Ramos (cell line): ENCODE measurements at regions not wholly inside any gene's neighbourhood (a gene's known extent, or its start where the extent isn't known, plus 50 kb on each side); places are given as distances from the start of the nearest gene placed in this dataset.
"Not testable (repeated sequence)": the region's sequence is repeated elsewhere in the genome, so short reads cannot be mapped to it uniquely, and the experiment has no call there.

ENCODE experiments used
- in situ Hi-C: fragments of 300-500 bp; cut with MboI; formaldehyde crosslinking; loops from one replicate; pipeline ENCODE4 v1.14.3; 2022; ENCODE audit warnings: low sequenced_read_pairs; ENCODE audit not compliant: unreplicated experiment

DNA sequence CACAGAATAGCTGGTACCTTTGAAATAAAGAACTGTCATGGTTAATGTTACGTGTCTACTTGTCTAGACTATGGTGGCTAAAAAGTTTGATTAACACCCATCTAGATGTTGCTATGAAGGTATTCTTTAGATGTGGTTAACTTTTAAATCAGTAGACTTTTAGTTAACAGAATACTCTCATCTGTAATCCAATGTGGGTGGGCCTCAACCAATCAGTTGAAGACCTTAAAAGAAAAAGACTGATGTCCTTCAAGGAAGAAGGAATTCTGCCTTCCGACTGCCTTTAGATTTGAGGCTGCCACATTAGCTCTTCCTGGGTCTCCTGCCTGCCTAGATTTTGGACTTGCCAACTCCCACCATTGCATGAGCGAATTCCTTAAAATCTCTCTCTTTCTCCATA, 113.0 kb upstream of the CACUL1 start:
- in situ Hi-C loops = no loop called here

DNA sequence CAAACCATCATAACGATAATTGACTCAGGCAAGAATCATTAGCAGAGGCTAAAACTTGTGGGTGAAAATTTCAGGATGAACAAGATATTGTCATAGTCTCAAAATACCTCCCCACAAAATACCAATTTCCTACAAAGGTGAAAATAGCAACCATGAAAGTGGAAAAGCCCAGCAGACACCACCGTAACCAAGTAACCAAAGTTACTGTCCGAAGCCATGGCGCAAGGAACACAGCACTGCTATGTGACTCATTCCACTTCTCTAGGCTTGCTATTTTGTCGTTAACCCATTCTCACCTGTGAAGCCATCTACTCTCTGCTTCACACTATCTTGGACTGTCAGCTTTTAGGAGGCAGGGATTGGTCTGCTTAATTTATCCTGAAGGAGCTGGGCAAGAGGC, 113.8 kb upstream of the CACUL1 start:
- in situ Hi-C loops = no loop called here

DNA sequence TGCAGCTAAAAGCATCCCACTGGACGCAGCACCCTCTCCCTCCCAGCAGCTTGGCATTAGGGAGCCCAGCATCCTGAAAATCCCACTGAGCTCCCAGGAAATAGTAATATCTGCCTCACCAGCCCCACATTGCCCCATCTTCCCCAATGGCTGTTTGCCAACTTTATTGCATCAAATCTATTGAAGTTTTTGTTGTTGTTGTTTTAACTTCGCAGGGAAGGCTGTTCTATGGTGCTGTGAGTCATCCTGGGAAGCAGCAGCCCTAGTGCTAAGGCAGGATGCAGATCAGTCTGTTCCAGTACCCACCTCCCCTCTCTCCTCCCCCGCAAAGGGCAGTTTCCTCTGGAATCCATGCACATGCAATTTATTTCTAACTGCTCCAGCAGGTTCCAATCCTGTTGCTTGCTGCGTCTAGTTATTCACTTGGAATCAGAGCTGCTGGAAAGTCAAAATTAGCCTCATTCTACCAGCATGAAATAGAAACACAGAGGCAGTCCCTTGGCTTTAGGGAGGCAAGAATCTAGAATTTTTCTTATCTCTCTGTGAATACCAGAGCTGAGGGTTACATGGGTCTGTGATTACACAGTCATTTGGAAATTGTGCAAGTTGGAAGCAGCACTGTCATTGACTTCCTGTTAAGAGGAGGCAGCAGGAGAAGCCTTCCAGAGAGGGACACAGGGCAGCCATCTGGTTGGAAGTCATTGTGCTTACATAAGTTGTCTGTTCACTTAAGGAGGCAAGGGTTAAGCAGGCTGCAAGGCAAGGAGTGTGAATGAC, 115.9 kb upstream of the CACUL1 start:
- in situ Hi-C loops = no loop called here

DNA sequence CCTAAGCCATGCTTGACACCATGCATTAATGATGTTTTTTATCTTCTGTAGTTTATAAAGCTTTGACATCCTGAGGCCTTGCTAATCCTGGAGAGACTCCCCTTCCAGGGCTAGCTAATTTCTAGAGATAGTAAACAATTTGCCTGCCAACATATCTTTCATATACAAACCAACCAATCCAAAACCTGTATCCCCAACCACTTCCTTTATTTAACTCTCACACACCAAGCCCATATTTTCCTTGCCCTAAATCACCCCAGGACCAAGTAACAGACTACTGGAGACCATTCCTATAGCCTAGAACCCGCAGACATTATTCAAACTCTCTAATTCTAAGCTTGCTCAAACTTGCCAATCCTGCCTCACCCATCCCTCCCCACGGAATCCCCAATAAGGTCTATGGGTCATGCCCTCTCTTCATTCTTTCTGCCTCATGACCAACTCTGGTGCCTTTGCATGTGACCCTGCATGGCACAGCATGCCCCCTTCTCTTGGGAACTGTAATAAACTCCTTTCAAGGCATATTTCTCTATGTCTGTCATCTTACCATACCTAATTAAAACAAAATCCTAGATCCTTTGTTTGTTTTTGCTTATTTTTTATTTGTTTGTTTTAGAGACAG, 116.6 kb upstream of the CACUL1 start:
- in situ Hi-C loops = no loop called here

DNA sequence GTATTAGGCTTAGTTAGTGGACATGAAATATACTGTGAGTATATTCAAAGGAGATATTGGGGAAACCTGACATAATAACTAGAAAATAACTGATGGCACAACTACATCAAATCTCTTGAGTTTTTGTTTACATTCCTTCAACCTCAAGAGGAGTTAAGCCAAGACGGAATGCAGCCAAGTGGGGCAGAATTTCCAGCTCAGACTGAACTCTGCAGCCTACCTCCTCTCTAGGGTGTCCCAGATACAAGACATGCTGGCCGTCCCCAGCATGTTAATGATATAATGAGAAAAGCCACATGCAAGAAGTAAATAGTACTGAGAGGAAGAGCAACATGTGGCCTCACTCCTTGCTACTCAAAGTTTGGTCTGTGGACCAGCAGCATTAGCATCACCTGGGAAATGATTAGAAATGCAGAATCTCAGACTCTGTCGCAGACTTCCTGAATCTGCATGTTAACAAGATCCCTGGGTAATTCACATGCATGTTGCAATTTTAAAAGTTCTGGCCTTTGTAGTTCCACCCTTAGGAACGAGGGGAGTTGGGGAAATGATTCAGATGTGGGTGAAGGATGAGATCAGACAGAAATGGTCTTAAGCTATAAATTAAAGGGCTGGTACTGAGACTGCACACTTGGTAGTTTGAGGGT, 118.4 kb upstream of the CACUL1 start:
- in situ Hi-C loops = no loop called here

DNA sequence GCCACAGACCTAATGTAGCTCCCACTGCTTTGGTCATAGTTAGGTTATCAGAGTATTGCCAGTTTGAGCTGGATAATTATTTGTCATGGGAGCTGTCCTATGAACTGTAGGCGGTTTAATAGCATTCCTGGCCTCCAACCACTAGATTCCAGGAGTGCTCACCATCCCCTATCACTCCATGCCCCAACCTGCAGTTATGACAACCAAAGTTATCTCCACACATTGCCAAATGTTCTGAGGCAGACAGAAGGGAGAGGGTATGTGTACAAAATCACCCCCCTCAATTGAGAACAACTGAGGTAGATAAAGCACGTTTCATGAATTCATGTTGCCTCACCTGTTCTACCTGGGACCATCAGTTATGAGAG, 119.0 kb upstream of the CACUL1 start:
- in situ Hi-C loops = no loop called here

DNA sequence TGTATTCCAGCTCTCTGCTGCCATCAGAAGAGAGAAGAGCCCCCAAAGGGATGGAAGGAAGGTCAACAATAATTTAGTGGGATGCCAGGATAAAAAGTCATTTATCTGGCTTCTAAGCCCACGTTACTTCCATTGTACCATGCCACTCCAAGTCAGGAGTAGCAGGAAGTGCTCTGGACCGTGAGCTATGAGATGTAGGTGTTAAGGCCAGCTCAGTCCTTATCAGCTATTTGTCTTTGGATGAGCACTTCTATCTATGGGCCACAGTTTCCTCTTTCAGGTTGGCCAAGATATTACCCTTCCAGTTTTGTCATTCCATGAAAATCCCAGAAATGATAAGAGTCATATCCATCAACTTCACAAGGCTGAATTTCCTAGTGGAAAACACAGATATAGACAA, 119.4 kb upstream of the CACUL1 start:
- in situ Hi-C loops = no loop called here

DNA sequence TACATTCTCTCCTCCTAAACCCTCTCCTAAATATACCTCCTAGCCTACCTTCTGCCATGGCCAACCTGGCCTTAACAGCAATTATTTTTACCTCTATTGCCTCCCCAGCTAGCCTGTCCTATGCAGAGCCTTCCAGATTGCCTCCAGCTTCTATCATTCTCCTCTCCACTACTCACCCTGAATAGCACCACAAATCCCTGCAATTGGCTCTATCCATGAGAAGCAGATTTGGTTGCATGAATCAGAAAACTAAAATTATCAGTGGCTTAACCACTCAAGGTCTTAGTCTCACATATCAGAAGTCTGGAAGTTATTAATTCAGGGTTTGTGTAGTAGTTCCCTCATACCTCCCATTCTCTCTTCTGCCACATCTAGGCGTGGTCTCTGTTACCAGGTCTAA, 120.3 kb upstream of the CACUL1 start:
- in situ Hi-C loops = no loop called here

DNA sequence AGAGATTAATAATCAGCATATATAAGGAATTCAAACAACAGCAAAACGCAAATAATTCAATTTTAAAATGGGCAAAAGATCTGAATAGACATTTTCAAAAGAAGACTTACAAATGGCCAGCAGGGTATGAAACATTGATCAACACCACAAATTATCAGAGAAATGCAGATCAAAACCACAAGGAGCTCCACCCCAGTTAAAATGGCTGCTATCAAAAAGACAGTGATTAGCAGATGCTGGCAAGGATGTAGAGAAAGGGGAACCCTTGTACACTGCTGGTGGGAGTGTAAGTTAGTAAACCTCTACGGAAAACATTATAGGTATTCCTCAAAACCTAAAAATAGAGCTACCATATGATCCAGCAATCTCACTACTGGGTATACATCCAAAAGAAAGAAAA, 128.0 kb upstream of the CACUL1 start:
- in situ Hi-C loops = no loop called here

DNA sequence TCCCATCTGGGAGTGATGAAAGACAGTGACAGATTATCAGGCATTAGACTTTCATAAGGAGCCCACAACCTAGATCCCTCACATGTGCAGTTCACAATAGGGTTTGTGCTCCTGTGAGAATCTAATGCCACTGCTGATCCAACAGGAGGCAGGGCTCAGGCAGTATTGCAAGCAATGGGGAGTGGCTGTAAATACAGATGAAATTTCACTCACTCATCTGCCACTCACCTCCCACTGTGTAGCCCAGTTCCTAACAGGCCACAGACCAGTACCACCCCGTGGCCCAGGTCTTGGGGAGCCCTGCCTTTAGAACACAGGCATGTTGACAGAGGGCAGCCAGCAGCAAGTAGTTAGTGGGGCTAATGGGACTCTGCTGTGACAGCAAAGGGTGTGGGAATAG, 137.3 kb upstream of the NANOS1 start:
- in situ Hi-C loops = no loop called here

DNA sequence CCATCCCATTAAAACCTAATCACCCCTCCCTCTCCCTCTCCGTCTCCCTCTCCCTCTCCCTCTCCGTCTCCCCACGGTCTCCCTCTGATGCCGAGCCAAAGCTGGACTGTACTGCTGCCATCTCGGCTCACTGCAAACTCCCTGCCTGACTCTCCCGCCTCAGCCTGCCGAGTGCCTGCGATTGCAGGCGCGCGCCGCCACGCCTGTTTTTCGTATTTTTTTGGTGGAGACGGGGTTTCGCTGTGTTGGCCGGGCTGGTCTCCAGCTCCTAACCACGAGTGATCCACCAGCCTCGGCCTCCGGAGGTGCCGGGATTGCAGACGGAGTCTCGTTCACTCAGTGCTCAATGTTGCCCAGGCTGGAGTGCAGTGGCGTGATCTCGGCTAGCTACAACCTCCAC, 134.6 kb upstream of the NANOS1 start:
- in situ Hi-C loops = not testable (repeated sequence)

DNA sequence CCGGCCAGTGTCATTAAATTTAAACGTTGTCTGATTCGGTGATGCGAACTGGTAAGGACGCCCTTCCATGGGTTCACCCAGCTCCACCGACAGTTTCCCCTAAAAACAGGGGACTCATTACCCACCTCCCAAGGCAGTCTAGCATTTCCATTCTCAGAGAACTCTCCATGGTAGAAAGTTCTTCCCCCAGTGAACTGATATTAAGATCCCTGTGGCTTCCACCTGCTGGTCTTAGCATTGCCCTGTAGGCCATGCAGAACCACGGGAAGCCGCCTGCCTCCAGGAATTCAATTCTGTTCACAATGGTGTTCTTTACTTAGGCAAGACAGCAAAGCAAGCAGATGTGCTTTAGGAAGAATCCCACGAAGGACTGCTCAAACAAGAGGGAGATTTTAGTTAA, 128.9 kb upstream of the NANOS1 start:
- in situ Hi-C loops = no loop called here

DNA sequence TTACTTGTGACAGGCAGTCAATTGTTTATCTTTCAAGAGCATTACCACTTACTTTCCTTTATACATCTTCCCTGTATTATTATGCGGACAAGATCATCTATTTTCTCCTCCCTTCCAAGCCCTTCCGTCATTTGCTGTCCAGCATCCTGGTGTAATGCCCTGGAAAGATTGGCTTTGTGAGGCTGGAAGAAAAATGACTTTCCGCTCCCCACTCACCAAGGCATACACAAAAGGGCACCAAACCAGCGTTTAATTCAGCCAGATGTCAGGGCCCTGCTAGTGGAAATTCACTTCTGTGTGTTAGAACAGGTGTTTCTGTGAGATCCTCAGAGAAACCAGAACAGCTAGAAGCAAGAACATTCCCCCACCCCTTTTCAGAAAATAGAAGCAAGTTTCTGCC, 128.1 kb upstream of the NANOS1 start:
- in situ Hi-C loops = no loop called here

DNA sequence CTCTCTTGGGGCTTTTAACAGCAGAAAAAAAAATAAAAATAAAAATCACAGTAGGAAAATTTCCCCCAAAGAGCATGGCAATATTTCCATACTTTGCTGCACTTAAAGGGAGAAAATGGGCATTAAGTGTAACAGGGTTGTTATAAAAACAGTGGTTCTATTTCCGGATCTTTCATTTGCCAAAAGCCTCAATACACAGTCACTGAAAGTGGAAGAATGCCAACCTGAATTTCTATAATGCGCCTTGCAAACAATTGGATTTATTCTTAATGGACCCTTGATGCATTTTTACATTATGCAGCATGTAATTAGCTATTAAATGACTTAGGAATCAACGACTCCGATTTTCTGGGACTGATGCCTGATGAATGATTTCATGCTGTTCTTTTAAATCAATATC, 127.6 kb upstream of the NANOS1 start:
- in situ Hi-C loops = no loop called here

DNA sequence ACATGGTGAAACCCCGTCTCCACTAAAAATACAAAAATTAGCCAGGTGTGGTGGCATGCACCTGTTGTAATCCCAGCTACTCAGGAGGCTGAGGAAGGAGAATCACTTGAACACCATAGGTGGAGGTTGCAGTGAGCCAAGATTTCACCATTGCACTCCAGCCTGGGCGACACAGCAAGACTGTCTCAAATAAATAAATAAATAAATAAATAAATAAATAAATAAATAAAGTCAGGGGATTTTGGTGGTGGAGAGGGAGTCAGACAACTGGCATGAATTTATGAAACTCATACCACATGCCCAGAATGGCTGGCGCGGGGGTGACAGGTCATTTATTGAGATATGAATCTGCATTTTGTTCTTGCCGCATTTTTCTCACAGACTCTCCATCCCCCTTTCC, 126.9 kb upstream of the NANOS1 start:
- in situ Hi-C loops = not testable (repeated sequence)

DNA sequence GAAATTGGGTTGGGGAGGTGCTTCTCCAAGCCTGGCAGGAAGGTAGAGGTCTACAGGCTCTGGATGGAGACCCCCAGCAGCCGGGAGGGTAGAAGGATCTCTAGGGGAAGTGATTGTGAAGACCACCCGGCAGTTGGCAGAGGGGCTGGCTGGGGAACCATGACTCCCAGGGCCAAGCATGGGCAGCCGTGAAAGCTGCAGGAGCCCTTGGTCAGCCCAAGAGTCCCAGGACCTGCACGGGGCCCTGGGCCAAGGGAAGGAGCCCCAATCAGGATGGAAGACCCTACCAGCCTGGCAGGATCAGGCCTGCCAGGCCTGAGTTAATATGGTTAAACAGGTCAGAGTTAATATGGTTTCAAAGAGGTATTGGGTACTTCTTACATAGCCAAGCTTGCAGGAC, 126.3 kb upstream of the NANOS1 start:
- in situ Hi-C loops = no loop called here

DNA sequence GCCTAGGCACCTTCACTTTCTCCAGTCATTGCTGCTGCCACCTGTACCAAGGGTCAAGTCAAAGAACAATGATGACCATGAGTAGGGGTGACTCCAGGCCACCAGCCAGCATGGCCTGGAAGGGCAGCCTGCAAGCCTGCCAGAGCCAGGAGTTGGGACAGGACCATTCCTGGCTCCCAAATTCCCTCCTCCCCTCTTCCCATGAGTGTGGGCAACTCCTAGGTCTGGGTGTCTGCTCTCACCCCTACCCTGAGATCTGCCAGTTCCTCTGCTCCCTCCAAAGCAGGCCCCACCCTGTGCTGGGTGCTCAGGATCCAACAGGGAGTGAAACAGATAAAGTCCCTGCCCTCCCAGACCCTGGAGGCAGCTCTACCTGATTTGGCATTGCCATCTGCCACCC, 125.8 kb upstream of the NANOS1 start:
- in situ Hi-C loops = no loop called here

DNA sequence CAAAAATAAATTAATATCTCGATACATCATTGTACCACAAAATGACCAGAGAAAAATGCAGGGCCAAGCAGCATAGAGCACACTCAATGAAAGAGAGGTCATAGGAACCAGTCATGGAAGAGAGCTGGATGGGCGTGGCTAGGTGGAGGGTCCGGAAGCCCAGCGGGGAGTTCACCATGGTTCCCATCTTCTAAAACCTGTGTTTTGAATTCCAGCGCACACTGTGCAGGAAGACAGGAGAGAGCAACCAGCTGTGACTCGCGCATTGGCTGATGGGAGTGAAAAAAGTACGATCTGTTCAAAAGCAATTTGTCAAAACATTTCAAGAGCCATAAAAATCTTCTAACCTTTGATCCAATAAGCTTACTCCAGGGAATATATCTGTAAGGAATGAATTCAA, 125.2 kb upstream of the NANOS1 start:
- in situ Hi-C loops = no loop called here

DNA sequence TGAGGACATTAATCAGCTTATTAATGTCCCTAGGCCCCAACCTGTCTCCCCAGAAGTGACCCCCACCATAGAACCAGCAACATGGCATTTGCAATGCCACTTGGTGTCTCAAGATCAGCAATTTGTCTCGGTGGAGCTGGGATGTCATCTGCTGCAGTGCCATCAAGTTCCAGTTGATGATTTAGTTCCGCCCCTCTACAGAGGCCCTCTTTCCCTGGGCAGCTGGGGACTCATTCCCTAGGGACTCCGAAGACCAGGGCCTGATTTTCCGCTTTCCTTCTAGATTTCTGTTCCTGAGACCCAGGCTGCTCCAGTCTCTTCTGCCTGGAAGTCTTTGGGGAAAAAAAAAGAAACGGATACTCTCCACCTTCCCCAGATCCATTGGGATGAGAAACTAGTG, 122.5 kb upstream of the NANOS1 start:
- in situ Hi-C loops = no loop called here

DNA sequence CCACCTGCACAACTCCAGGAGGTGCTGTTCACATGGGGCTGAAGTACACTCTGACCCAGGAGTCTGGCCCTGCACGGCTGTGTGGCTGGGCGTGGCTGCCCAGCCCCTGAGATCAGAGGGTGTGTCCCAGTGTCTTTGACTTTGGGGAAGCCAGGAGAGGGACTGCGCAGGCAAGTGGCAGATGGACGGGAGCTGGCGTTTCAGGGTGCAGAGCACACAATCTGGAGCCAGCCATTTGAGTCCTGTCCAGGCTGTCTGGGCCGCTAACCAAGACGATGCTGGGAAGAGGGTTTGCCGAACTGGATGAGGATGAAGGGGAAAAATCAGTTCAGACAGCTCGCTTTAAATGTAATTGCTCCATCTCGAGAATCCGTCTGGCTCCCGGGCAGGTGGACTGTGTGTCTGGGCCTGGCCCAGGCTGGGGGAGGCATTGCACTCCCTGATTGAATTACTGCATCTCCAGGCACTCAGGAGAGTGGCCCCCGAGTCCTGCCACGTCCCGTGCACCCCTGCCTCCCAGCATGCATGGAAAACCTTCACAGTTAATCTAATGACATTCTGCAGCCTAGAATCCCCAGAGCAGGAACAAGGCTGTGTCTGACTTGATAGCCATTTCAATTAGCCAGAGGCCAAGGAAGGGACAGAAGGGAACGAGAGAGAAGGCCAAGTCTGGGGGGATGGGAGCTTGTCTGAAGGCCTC, 120.8 kb upstream of the NANOS1 start:
- in situ Hi-C loops = no loop called here

DNA sequence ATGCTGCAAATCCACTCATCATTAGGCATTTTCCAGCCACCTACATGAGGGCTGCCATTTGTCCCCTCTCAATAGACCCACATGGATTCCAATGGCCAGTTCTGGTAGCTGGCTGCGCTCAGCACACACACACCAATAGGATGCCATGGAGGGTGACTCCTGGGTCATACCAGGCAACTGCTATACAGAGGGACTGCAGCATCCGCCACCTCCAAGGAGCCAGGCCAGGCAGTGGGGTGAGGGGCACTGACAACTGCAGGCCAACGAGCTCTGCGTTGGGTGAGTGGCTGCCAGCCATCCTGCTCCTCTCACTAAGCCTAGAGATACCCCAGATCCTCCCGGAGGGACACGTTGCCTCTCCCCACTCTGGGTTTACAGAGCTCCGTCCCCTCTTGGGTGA, 118.8 kb upstream of the NANOS1 start:
- in situ Hi-C loops = no loop called here
